HS-5 (cell line): ENCODE measurements at regions not wholly inside any gene's neighbourhood (a gene's known extent, or its start where the extent isn't known, plus 50 kb on each side); places are given as distances from the start of the nearest gene placed in this dataset.

Experiments
- DNase-seq: peaks from one replicate; pipeline ENCODE4 v3.0.0-alpha.2; 2012; ENCODE audit warnings: low read depth

DNA sequence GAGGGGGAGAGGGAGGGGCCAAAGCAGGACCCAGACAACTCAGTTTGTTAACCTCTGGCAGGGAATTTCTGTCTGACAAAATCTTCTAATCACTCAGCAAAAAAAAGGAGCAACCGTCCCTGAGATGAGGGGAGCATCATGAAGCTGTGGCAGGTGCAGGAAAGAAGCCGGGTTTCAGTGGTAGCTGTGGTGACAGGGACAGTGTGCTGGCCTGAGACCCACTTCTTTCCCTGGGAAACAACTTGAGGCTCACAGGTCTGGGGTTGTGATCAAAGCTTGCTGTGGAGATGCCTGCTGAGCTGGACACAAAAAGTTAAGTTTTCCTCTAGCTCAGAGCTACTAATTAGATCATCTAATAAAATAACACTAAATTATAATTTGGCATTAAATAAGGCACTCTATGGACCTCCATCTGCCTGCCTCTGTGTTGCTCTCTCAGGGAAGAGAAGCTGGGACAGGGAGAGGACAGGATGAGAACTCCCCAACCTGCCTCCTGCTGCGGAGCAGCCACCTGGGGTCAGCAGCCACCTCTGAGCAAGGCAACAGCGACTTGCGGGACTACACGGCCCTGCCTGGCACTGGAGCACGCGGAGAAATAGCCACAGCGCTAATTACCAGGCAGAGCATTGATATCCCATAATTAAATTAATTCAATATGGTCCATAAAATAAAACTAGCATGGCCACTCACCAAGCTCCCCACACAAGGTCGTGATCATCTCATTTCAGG, 104.6 kb upstream of the TEX51 start:
- DNase-seq, result no peak

GRCh38 chr2:126795656-126796055, 103.0 kb upstream of the TEX51 start:
- DNase-seq, result no peak

- DNase-seq, result no peak
Observed at GRCh38 chr2:126796931-126797621, 101.6 kb upstream of the TEX51 start.

- DNase-seq, result no peak
Observed at GRCh38 chr2:126797622-126798275, 100.9 kb upstream of the TEX51 start.

DNA sequence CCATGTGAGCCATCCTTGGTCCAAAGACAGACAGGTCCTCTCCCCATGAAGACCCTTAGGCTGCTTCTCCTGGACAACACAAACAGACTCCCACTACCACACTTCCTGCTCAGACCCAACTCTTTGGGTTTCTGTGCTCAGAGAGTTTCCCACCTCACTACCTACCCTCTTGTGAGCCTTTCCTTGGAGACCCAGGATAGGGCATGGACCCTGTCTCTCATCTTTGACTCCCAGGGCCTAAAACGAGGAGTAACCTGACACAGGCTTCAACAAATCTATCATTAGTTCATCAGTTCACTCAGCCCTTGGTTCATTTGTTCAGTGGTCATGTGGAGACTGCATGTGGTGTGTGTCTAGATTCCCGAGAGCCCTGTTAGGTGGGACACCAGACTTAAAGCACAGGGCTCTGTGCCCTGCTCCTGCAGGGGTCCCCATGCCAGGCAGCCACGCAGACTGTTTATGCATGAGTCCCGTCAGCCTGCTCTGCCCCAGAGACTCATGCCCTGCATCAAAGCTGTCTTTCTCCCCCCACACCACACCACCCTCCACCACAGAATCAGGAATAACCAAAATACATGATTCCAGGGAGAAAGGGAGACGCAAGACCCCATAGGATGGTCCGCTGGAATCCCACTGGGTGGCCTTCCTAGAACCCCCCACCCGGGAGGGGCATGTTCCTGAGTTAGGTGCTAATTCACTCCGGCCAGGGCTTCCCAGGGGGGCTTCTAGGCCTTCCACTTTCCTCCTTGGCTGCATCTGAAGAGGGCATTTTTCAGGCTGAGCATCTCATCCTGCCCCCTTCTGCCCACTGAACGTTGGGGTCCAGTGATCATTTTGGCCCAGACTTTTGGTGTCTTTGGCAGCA, 100.2 kb upstream of the TEX51 start:
- DNase-seq, result no peak

GRCh38 chr2:126799301-126799700, 99.4 kb upstream of the TEX51 start:
- no peak for DNase-seq

- no peak for DNase-seq
Observed at GRCh38 chr2:126801473-126801872, 97.2 kb upstream of the TEX51 start.

DNA sequence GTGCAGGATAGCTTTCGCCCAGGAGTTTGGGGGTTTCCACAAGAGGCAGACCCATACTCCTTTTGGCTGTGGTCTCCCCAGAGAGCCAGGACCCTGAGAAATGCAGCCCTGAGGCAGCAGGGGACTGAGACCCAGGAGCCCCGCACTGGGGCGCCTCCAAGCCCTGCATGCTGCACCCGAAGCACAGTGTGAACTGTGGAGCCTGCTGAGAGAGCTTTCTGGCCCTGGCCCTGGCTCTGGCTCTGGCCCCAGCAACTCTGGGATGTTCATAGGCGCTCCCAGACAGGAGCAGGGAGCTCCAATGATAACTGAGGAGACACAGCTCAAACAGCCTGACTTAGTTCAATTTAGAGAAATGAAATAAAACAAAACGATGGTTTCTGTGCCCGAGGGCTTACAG, 96.4 kb upstream of the TEX51 start:
- no peak for DNase-seq

DNA sequence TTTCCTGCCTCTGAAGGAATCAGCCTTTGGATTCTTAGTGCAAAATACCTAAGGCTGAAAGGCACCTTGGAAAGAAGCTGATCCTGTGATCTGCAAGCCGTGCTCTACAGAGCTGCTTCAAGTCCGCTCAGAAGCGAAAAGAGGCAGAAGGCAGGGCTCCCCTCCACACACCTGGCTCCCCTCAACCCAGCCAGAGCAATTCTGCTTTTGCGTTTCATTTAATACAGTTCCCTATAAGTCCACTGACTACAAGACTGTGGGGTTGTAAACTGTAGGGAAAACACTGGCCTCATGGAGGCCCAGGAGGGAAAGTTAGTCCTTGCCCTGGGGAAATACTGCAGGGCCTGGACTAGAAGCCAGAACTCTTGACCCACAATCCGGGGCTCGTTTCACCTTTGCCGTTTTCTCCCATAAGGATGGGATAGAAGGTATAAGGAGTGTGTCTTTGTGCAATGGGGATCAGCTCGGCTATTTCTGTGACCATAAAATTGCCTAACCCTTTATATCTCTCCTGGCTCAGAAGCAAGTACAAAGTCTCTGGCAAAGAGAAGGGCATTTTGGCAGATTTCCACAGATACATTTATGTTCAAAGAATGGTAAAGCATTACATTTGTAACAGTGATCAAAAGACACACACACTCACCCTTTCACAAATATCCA, 95.8 kb upstream of the TEX51 start:
- no peak for DNase-seq

- no peak for DNase-seq
Observed at GRCh38 chr2:126803434-126803775, 95.3 kb upstream of the TEX51 start.

GRCh38 chr2:126804347-126804746, 94.3 kb upstream of the TEX51 start:
- no peak for DNase-seq

DNA sequence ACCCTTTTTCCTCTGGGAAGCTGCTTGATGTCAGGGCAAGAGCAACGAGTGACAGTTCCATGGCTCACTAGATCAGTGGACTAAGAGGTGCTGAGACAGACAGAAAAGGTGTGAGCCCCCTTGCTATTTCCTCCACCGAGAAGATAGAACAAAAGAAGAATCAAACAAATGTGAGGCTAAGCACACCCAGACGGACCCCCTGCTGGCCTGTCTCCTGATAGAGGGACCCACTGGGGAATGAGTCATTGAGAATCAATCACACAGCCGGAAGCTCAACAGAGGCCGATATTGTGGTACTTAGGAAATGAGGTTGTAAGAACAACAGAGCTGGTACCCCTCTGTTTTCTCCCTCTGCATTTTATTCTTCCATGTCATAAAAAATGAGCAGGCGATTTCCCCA, 89.8 kb upstream of the TEX51 start:
- no peak for DNase-seq

DNA sequence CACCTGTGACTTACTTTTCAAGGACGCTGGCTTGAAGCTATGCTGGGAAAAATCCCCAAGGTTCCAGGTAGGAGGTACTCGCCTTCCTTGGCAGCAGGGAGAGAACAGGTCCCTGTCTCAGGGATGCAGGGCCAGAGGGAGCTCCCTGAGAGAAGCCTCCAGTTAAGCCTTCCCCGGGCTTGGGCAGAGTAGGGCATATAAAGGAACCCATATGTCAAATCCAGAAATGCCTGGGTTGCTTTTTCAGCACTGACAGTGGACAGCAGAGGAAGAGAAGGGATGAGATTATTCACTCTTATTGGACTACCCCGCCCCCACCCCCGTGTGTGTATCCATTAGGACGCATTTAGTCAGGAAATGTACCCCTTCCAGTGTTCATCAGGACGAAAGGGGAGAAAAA, 89.3 kb upstream of the TEX51 start:
- no peak for DNase-seq

- DNase-seq, result no peak
Observed at GRCh38 chr2:126810001-126810400, 88.7 kb upstream of the TEX51 start.

DNA sequence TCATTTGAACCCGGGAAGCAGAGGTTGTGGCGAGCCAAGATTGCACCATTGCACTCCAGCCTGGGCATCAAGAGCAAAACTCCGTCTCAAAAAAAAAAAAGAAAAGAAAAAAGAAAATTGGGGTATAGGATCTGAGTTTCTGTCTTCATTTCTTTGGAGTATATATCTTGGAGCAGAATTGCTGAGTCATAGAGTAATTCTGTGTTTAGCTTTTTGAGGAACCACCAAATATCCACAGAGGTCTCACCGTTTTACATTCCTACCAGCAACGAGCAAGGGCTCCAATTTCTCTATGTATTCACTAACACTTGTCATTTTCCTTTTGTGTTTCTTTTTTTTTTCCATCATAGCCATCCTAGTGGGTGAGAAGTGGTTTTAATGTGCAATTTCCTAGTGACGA, 87.6 kb upstream of the TEX51 start:
- no peak for DNase-seq

GRCh38 chr2:126817172-126817571, 81.5 kb upstream of the TEX51 start:
- no peak for DNase-seq

- DNase-seq, result no peak
Observed at GRCh38 chr2:126822115-126822514, 76.6 kb upstream of the TEX51 start.

GRCh38 chr2:126822921-126823320, 75.8 kb upstream of the TEX51 start:
- DNase-seq, result no peak

GRCh38 chr2:126823951-126824350, 74.7 kb upstream of the TEX51 start:
- no peak for DNase-seq

GRCh38 chr2:126824663-126825062, 74.0 kb upstream of the TEX51 start:
- DNase-seq, result no peak

GRCh38 chr2:126825316-126825715, 73.4 kb upstream of the TEX51 start:
- no peak for DNase-seq

DNA sequence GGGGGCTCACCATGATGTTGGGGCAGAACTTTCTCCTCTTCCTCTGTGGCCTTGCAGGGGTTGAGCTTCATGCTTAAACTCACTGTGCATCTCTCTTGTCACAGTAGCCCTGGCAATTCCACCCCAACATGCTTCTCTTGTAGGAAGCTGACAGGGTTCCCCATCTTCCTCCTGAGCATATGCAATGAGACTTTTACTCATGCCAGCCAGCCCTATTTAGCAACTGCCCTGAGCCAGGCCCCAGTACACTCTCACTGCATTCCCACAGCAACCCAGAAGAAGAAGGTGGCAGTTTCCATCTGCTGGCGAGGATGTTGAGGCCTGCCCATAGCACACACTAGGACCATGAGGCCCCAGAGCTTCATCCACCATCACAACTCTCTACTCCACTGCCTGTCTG, 72.2 kb upstream of the TEX51 start:
- DNase-seq, result no peak
